Sigmoid colon (tissue), 6 donors: ENCODE measurements at regions not wholly inside any gene's neighbourhood (a gene's known extent, or its start where the extent isn't known, plus 50 kb on each side); places are given as distances from the start of the nearest gene placed in this dataset.
"Not testable (repeated sequence)": the region's sequence is repeated elsewhere in the genome, so short reads cannot be mapped to it uniquely, and the experiment has no call there.

Source experiments
- DNase-seq: peaks from one replicate; pipeline ENCODE4 v3.0.0-alpha.2; 2019
- H3K27ac ChIP-seq, 4 donors: fragments of 200-600 bp; sonication (generic); one replicate each; pipeline ENCODE4 v1.5.1; 2016 to 2019; ENCODE audit warnings: mild to moderate bottlenecking in 1 of 4
- H3K27me3 ChIP-seq, 3 donors: fragments of 200-600 bp; sonication (generic); one replicate each; pipeline ENCODE4 v1.5.1; 2019; ENCODE audit warnings: mild to moderate bottlenecking in 1 of 3
- H3K36me3 ChIP-seq, 4 donors: fragments of 200-600 bp; sonication (generic); one replicate each; pipeline ENCODE4 v1.5.1; 2016 to 2019
- H3K4me1 ChIP-seq, 4 donors: fragments of 200-600 bp; sonication (generic); one replicate each; pipeline ENCODE4 v1.5.1; 2017 to 2019
- H3K4me3 ChIP-seq, 4 donors: fragments of 200-600 bp; sonication (generic); one replicate each; pipeline ENCODE4 v1.5.1; 2017 to 2019; ENCODE audit warnings: mild to moderate bottlenecking in 2 of 4, moderate library complexity in 1 of 4
- H3K9me3 ChIP-seq, 4 donors: fragments of 200-600 bp in 3 of 4; sonication (generic) in 3 of 4; one replicate each; pipeline versions ENCODE4 v1.5.1 to v1.6.1; 2013 to 2019
- EP300 ChIP-seq, 4 donors: sonication (generic); formaldehyde crosslinking; IDR thresholded peaks; one replicate each; pipeline ENCODE4 v1.6.1; 2017; ENCODE audit warnings: antibody characterized with exemption in 4 of 4
- POLR2A ChIP-seq, 2 donors: fragments of 450-650 bp; IDR thresholded peaks; one replicate each; pipeline ENCODE4 v1.6.1; 2016; ENCODE audit warnings: antibody characterized with exemption in 2 of 2, mild to moderate bottlenecking in 2 of 2, moderate library complexity in 2 of 2
- POLR2AphosphoS5 ChIP-seq, 4 donors: sonication (generic); formaldehyde crosslinking; IDR thresholded peaks; one replicate each; pipeline ENCODE4 v1.6.1; 2017; ENCODE audit warnings: antibody characterized with exemption in 4 of 4
- WGBS, 2 donors: extraction: QIAGEN DNeasy Blood & Tissue Kit; methylation state at CpG; one replicate each; pipeline ENCODE4 v1.1.7; 2013; 5-methylcytosine and 5-hydroxymethylcytosine counted together
- intact Hi-C: fragments of 100-400 bp; cut with DNase I; formaldehyde crosslinking; loops from one replicate; pipeline ENCODE4 v1.15.1; 2023
- TF ChIP-seq, protein P1 (sequence below), 4 experiments: fragments of 450-650 bp in 3 of 4; fragments of 200-600 bp in 1 of 4; IDR thresholded peaks; one replicate each; pipeline ENCODE4 v1.5.1; 2016 to 2019; ENCODE audit warnings: antibody characterized with exemption in 4 of 4, mild to moderate bottlenecking in 3 of 4, moderate library complexity in 2 of 4
- donor health status: healthy with polysubstance abuse.
- donor health status: healthy.

DNA sequence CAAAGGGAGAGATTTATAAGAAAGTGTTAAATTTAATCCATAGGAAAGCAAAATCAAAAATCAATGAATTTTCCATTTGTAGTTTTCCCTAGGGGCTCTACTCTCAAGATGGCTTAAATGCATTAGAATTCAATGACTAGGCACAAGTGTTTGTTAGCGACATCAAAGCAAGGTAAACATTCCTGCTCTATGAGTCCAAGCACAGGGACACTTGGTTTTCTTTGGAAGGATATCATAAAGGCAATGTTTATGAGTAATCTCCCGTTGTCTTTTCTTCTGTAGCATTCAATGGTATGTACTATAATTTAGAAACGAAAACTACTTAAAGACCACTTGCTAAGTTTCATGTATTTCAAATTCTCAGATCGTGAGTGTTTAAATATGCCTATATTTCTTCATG, 54.8 kb upstream of the ZNF717 start:
- H3K27ac ChIP-seq, H3K4me3 ChIP-seq, H3K27me3 ChIP-seq, H3K36me3 ChIP-seq, H3K9me3 ChIP-seq, intact Hi-C loops, H3K4me1 ChIP-seq, DNase-seq: not testable (repeated sequence)
- 70 to 75% methylated on average over 4 of the region's 4 CpGs for WGBS, 2 donors

- not testable (repeated sequence) for H3K4me3 ChIP-seq, H3K4me1 ChIP-seq
- 58 to 70% methylated on average over 22 of the region's 22 CpGs for WGBS, 2 donors
Observed at GRCh38 chr3:75850301-75851008, 65.1 kb upstream of the ZNF717 start.

GRCh38 chr3:75863130-75863529, 77.8 kb upstream of the ZNF717 start:
- TF ChIP-seq POLR2A (IDR thresholded peaks at IDR 0.05): no peak
- no peak for TF ChIP-seq EP300 (IDR thresholded peaks at IDR 0.05)
- TF ChIP-seq POLR2AphosphoS5 (IDR thresholded peaks at IDR 0.05): no peak
- TF ChIP-seq, protein P1, sequence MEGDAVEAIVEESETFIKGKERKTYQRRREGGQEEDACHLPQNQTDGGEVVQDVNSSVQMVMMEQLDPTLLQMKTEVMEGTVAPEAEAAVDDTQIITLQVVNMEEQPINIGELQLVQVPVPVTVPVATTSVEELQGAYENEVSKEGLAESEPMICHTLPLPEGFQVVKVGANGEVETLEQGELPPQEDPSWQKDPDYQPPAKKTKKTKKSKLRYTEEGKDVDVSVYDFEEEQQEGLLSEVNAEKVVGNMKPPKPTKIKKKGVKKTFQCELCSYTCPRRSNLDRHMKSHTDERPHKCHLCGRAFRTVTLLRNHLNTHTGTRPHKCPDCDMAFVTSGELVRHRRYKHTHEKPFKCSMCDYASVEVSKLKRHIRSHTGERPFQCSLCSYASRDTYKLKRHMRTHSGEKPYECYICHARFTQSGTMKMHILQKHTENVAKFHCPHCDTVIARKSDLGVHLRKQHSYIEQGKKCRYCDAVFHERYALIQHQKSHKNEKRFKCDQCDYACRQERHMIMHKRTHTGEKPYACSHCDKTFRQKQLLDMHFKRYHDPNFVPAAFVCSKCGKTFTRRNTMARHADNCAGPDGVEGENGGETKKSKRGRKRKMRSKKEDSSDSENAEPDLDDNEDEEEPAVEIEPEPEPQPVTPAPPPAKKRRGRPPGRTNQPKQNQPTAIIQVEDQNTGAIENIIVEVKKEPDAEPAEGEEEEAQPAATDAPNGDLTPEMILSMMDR (IDR thresholded peaks at IDR 0.05): no peak
- H3K4me3 ChIP-seq: no peak overlapping the region
- intact Hi-C loops: no loop called here
- 89% methylated on average over 1 of the region's 1 CpG for WGBS, 2 donors
- H3K4me1 ChIP-seq: no peaks in the 10 kb centered on the region
- H3K27me3 ChIP-seq: no peaks in the 10 kb centered on the region
- no peaks in the 10 kb centered on the region for H3K36me3 ChIP-seq
- H3K9me3 ChIP-seq: no peaks in the 10 kb centered on the region
- no peak overlapping the region for H3K27ac ChIP-seq
- DNase-seq: no peak

More at GRCh38 chr3:75850301-75851008, 65.1 kb upstream of the ZNF717 start:
- intact Hi-C loops, H3K27ac ChIP-seq, H3K27me3 ChIP-seq, H3K9me3 ChIP-seq, DNase-seq, H3K36me3 ChIP-seq: not testable (repeated sequence)

DNA sequence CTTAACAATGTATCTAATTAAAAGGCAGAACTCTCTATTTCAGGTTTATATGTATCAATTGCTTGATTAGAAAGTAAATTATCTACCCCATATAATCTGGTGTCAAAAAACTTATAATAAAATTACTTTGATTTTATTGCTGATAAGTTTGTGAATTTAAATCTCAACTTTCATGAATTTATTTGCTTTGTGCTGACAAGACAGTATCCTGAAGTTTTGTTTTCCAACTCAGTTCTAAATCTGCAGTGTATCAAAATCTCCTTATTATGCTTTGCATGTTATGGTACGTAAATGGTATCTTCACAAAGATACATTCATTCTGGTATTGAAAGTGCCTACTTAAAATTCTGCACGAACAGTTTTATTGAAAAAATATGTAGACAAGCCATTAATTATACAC, 78.5 kb upstream of the ZNF717 start:
- WGBS, 2 donors: 56 to 62% methylated on average over 2 of the region's 2 CpGs
- intact Hi-C loops: no loop called here
- Histone ChIP-seq H3K4me3 (no peak overlapping the region), H3K27me3 (no peaks in the 10 kb centered on the region), H3K27ac (no peak overlapping the region), H3K9me3 (no peaks in the 10 kb centered on the region), H3K36me3 (no peaks in the 10 kb centered on the region), H3K4me1 (no peaks in the 10 kb centered on the region)
- DNase-seq: no peak
- TF ChIP-seq POLR2AphosphoS5 (IDR thresholded peaks at IDR 0.05) (no peak), EP300 (IDR thresholded peaks at IDR 0.05) (no peak), POLR2A (IDR thresholded peaks at IDR 0.05) (no peak)
- TF ChIP-seq, protein P1 (IDR thresholded peaks at IDR 0.05): no peak

- H3K27me3 ChIP-seq, DNase-seq, intact Hi-C loops, H3K9me3 ChIP-seq, H3K27ac ChIP-seq, H3K36me3 ChIP-seq, H3K4me1 ChIP-seq, H3K4me3 ChIP-seq: not testable (repeated sequence)
- 67 to 77% methylated on average over 5 of the region's 5 CpGs for WGBS, 2 donors
Observed at GRCh38 chr3:75883719-75884118, 98.4 kb upstream of the ZNF717 start.

DNA sequence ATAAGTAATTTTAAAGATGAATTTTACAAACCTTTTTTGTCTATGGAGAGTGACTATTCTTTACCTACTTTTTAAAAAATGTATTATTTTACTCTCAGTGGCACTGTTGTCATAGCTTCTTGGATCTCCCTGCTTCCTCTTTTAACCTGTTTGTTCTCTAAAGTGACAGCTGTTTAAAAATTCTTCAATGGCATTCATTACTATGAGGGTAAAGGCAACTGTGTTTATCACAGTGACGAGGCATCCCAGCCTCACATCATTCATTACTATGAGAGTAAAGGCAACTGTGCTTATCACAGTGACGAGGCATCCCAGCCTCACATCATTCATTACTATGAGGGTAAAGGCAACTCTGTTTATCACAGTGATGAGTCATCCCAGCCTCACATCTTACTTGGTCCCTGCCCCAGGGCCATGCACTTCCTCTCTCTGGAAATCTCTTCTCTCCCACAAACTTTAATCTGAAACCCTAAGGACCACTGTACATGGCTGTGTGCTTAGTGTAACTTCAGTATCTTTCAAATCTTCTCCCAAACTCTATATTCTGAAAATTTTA, 101.7 kb upstream of the ZNF717 start:
- no peaks in the 10 kb centered on the region for H3K27me3 ChIP-seq
- no peaks in the 10 kb centered on the region for H3K36me3 ChIP-seq
- H3K27ac ChIP-seq: no peak overlapping the region
- TF ChIP-seq POLR2A (IDR thresholded peaks at IDR 0.05) (no peak), POLR2AphosphoS5 (IDR thresholded peaks at IDR 0.05) (no peak), EP300 (IDR thresholded peaks at IDR 0.05) (no peak)
- TF ChIP-seq, protein P1 (IDR thresholded peaks at IDR 0.05): no peak
- DNase-seq: no peak
- 54 to 56% methylated on average over 2 of the region's 2 CpGs for WGBS, 2 donors
- H3K4me1 ChIP-seq: no peaks in the 10 kb centered on the region
- H3K9me3 ChIP-seq: no peaks in the 10 kb centered on the region
- H3K4me3 ChIP-seq: no peak overlapping the region
- intact Hi-C loops: no loop called here
